Fibroblast of pulmonary artery (primary cell): ENCODE measurements at regions not wholly inside any gene's neighbourhood (a gene's known extent, or its start where the extent isn't known, plus 50 kb on each side); places are given as distances from the start of the nearest gene placed in this dataset.

ENCODE experiments used
- DNase-seq: peaks from one replicate; pipeline ENCODE4 v3.0.0-alpha.2; 2010; ENCODE audit warnings: low read depth
- H3K4me3 ChIP-seq: replicated peaks from 2 replicates; pipeline ENCODE4 v1.5.1; 2011; ENCODE audit warnings: low read depth, mild to moderate bottlenecking, control low read depth, low read length, moderate library complexity
- CTCF ChIP-seq: IDR thresholded peaks from 2 replicates; pipeline ENCODE4 v1.5.1; 2011; ENCODE audit warnings: mild to moderate bottlenecking, control low read depth, low read length, inconsistent platforms; ENCODE audit errors: missing control alignments

GRCh38 chr18:34583895-34584294 lies 126.2 kb upstream of the DTNA start:
- DNase-seq: no peak
- TF ChIP-seq CTCF: no peak
- no peak overlapping the region for H3K4me3 ChIP-seq

- no peak for TF ChIP-seq CTCF
- H3K4me3 ChIP-seq: no peak overlapping the region
- no peak for DNase-seq
Observed at GRCh38 chr18:34590503-34590902, 119.6 kb upstream of the DTNA start.

GRCh38 chr18:34591920-34592444 lies 118.1 kb upstream of the DTNA start:
- no peak overlapping the region for H3K4me3 ChIP-seq
- no peak for TF ChIP-seq CTCF
- DNase-seq: no peak

- TF ChIP-seq CTCF: no peak
- H3K4me3 ChIP-seq: no peak overlapping the region
- DNase-seq: no peak
Observed at GRCh38 chr18:34592481-34592880, 117.6 kb upstream of the DTNA start.

GRCh38 chr18:34592961-34593382 lies 117.1 kb upstream of the DTNA start:
- TF ChIP-seq CTCF: no peak
- H3K4me3 ChIP-seq: peak overlapping the region; percentile 44
- peak; percentile 65 for DNase-seq

- no peak for TF ChIP-seq CTCF
- no peak overlapping the region for H3K4me3 ChIP-seq
- no peak for DNase-seq
Observed at GRCh38 chr18:34594266-34594665, 115.8 kb upstream of the DTNA start.

- TF ChIP-seq CTCF: peak; percentile 33
- no peak overlapping the region for H3K4me3 ChIP-seq
- peak; percentile 38 for DNase-seq
Observed at GRCh38 chr18:34595690-34596089, 114.4 kb upstream of the DTNA start.
